ENCODE measurements at regions not wholly inside any gene's neighbourhood (a gene's known extent, or its start where the extent isn't known, plus 50 kb on each side); places are given as distances from the start of the nearest gene placed in this dataset.

DNA sequence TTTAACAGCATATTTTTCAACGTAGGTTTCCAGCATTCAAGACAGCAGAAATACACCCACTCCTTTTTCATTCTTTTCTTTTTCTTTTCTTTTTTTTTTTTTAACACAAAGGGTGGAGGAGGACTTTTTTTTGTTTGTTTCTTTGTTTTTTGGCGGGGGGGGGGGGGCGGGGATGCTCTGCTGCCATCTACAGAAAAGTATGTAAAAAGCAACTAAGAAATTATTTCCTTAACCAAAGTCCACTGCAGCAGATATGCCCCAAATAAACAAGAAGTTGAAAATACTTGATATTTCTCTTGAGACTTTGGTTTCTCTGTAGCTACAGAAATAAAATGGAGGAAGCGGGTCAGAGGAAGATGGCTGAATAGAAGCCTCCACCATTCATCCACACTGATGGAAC lies 63.2 kb upstream of the PBDC1 start:
- TF ChIP-seq ZBTB8A (CRISPR knock-in tag; IDR thresholded peaks at IDR 0.05; ENCODE audit: borderline replicate concordance, low read depth), result no peak
- no peak for TF ChIP-seq MXI1 (IDR thresholded peaks at IDR 0.05; ENCODE audit: borderline replicate concordance, low read depth, low read length)
- TF ChIP-seq ZNF746 (CRISPR knock-in tag; IDR thresholded peaks at IDR 0.05), result no peak
- TF ChIP-seq CEBPB (IDR thresholded peaks at IDR 0.05; ENCODE audit: borderline replicate concordance, low read depth, low read length), result no peak

All from HepG2 (cell line).